Sciatic nerve (tissue), 2 donors: ENCODE measurements at regions not wholly inside any gene's neighbourhood (a gene's known extent, or its start where the extent isn't known, plus 50 kb on each side); places are given as distances from the start of the nearest gene placed in this dataset.
"Not testable (repeated sequence)": the region's sequence is repeated elsewhere in the genome, so short reads cannot be mapped to it uniquely, and the experiment has no call there.

Experiments used
- ATAC-seq: fragments of 200-7000 bp; cut with Tn5 transposase; one replicate; pipeline ENCODE4 v1.9.1; 2020; ENCODE audit warnings: mild to moderate bottlenecking, moderate library complexity
- DNase-seq: peaks from one replicate; pipeline ENCODE4 v3.0.0-alpha.2; 2020; ENCODE audit warnings: low spot score
- intact Hi-C: fragments of 100-400 bp; cut with DNase I; formaldehyde crosslinking; loops from one replicate; pipeline ENCODE4 v1.14.2; 2022
- donor health status: DM: no; HTN: no; CAD: no.
- donor health status: DM: no; HTN: no; CAD: no.

GRCh38 chr11:38524945-38525344 lies 1926.9 kb upstream of the RAG2 start:
- intact Hi-C loops = no loop called here
- DNase-seq (no peak), ATAC-seq (no peak)

- intact Hi-C loops = no loop called here
- DNase-seq = no peak
- no peak for ATAC-seq
Measured at GRCh38 chr11:38517991-38518390, 1920.0 kb upstream of the RAG2 start.

GRCh38 chr11:38512830-38513229 lies 1914.8 kb upstream of the RAG2 start:
- intact Hi-C loops, DNase-seq, ATAC-seq: not testable (repeated sequence)

- DNase-seq (no peak), ATAC-seq (no peak)
- intact Hi-C loops = no loop called here
Measured at GRCh38 chr11:38510041-38510440, 1912.0 kb upstream of the RAG2 start.

- intact Hi-C loops = no loop called here
- ATAC-seq (no peak), DNase-seq (no peak)
Measured at GRCh38 chr11:38503876-38504275, 1905.8 kb upstream of the RAG2 start.

- DNase-seq (no peak), ATAC-seq (no peak)
- intact Hi-C loops = no loop called here
Measured at GRCh38 chr11:38498721-38499120, 1900.7 kb upstream of the RAG2 start.

- no peak for DNase-seq
- intact Hi-C loops = no loop called here
- no peak for ATAC-seq
Measured at GRCh38 chr11:38491986-38492385, 1894.0 kb upstream of the RAG2 start.

GRCh38 chr11:38481391-38481790 lies 1883.4 kb upstream of the RAG2 start:
- intact Hi-C loops = no loop called here
- no peak for DNase-seq
- no peak for ATAC-seq

GRCh38 chr11:38476808-38477575 lies 1879.0 kb upstream of the RAG2 start:
- intact Hi-C loops = no loop called here
- no peak for ATAC-seq
- DNase-seq = no peak

GRCh38 chr11:38461751-38462150 lies 1863.7 kb upstream of the RAG2 start:
- DNase-seq (no peak), ATAC-seq (peak; percentile 81)
- intact Hi-C loops = no loop called here

GRCh38 chr11:38460896-38461295 lies 1862.9 kb upstream of the RAG2 start:
- DNase-seq = peak; percentile 59
- ATAC-seq = peak; percentile 83
- intact Hi-C loops = no loop called here

- intact Hi-C loops = no loop called here
- ATAC-seq (no peak), DNase-seq (no peak)
Measured at GRCh38 chr11:38460429-38460828, 1862.4 kb upstream of the RAG2 start.

GRCh38 chr11:38456371-38456770 lies 1858.3 kb upstream of the RAG2 start:
- intact Hi-C loops = no loop called here
- ATAC-seq = no peak
- no peak for DNase-seq

GRCh38 chr11:38448284-38448683 lies 1850.2 kb upstream of the RAG2 start:
- ATAC-seq (no peak), DNase-seq (no peak)
- intact Hi-C loops = no loop called here

- intact Hi-C loops = no loop called here
- no peak for DNase-seq
Measured at GRCh38 chr11:38446336-38446735, 1848.3 kb upstream of the RAG2 start.

GRCh38 chr11:38438091-38438490 lies 1840.1 kb upstream of the RAG2 start:
- ATAC-seq (no peak), DNase-seq (no peak)
- intact Hi-C loops = no loop called here

More at GRCh38 chr11:38446336-38446735, 1848.3 kb upstream of the RAG2 start:
- ATAC-seq = no peak

- intact Hi-C loops = no loop called here
- ATAC-seq = no peak
- DNase-seq = no peak
Measured at GRCh38 chr11:38425578-38425977, 1827.5 kb upstream of the RAG2 start.

- DNase-seq (no peak), ATAC-seq (no peak)
- intact Hi-C loops = no loop called here
Measured at GRCh38 chr11:38423042-38423441, 1825.0 kb upstream of the RAG2 start.

GRCh38 chr11:38416141-38416540 lies 1818.1 kb upstream of the RAG2 start:
- ATAC-seq = no peak
- DNase-seq = no peak
- intact Hi-C loops = no loop called here

GRCh38 chr11:38411149-38411548 lies 1813.1 kb upstream of the RAG2 start:
- intact Hi-C loops = no loop called here
- DNase-seq (no peak), ATAC-seq (no peak)

GRCh38 chr11:38402063-38402462 lies 1804.0 kb upstream of the RAG2 start:
- intact Hi-C loops = no loop called here
- ATAC-seq (no peak), DNase-seq (no peak)
